ENCODE measurements at regions not wholly inside any gene's neighbourhood (a gene's known extent, or its start where the extent isn't known, plus 50 kb on each side); places are given as distances from the start of the nearest gene placed in this dataset.

DNA sequence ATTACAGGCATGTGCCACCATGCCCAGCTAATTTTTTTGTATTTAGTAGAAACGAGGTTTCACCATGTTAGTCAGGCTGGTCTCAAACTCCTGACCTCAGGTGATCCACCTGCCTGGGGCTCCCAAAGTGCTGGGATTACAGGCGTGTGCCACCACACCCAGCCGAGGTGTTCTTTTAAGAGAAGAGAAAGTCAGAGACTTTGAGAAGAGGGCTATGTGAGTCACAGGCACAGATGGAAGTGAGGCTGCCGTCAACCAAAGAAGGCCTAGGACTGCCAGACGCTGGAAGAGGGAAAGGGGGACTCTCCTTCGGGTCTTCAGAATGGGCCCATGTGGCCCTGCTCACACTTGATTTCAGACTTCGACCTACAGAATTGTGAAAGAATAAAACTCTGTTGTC lies 67.2 kb upstream of the SH3BP4 start:
- TF ChIP-seq, protein P1, sequence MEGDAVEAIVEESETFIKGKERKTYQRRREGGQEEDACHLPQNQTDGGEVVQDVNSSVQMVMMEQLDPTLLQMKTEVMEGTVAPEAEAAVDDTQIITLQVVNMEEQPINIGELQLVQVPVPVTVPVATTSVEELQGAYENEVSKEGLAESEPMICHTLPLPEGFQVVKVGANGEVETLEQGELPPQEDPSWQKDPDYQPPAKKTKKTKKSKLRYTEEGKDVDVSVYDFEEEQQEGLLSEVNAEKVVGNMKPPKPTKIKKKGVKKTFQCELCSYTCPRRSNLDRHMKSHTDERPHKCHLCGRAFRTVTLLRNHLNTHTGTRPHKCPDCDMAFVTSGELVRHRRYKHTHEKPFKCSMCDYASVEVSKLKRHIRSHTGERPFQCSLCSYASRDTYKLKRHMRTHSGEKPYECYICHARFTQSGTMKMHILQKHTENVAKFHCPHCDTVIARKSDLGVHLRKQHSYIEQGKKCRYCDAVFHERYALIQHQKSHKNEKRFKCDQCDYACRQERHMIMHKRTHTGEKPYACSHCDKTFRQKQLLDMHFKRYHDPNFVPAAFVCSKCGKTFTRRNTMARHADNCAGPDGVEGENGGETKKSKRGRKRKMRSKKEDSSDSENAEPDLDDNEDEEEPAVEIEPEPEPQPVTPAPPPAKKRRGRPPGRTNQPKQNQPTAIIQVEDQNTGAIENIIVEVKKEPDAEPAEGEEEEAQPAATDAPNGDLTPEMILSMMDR (IDR thresholded peaks at IDR 0.05), result no peak
- no peak for TF ChIP-seq POLR2A (IDR thresholded peaks at IDR 0.05)
- TF ChIP-seq POLR2AphosphoS5 (IDR thresholded peaks at IDR 0.05; ENCODE audit: insufficient read depth in 1 of 2, low read depth in 1 of 2), result no peak

All from vagina (tissue), 2 donors.